IMR-90 (cell line): ENCODE measurements at regions not wholly inside any gene's neighbourhood (a gene's known extent, or its start where the extent isn't known, plus 50 kb on each side); places are given as distances from the start of the nearest gene placed in this dataset.

ENCODE experiments used
- ATAC-seq: fragments of 200-7000 bp; cut with Tn5 transposase; 2 replicates; pipeline ENCODE4 v1.9.1; 2020; ENCODE audit warnings: low read depth, mild to moderate bottlenecking, moderate library complexity
- BruUV-seq: library from RNA; stranded (reverse); fragments of 400-500 nt; replicated peaks from 2 replicates; lab custom pipeline; 2021; lab: Mats Ljungman, UMichigan
- CTCF ChIA-PET: fragments of 300-600 bp; formaldehyde crosslinking; extraction: SDS; loops from one replicate; lab custom pipeline; 2021; ENCODE audit warnings: antibody characterized with exemption; lab: Yijun Ruan, JAX
- POLR2A ChIA-PET: fragments of 300-600 bp; sonication (Branson Sonifier 250); formaldehyde crosslinking; loops from one replicate; lab custom pipeline; 2022; ENCODE audit warnings: antibody characterized with exemption; ENCODE audit not compliant: unreplicated experiment; lab: Charles Lee
- DNase-seq: peaks from one replicate; pipeline ENCODE4 v3.0.0; 2013
- H2AFZ ChIP-seq: replicated peaks from 2 replicates; pipeline ENCODE3; 2013; ENCODE audit warnings: low read length, mild to moderate bottlenecking; ENCODE audit not compliant: poor library complexity
- H2AK5ac ChIP-seq: 2 replicates; pipeline ENCODE4 v1.6.1; 2013; ENCODE audit warnings: low read depth, low read length, inconsistent platforms
- H2AK9ac ChIP-seq: replicated peaks from 2 replicates; pipeline ENCODE3; 2013; ENCODE audit warnings: mild to moderate bottlenecking, low read depth, low read length, moderate library complexity; ENCODE audit not compliant: poor library complexity
- H2BK120ac ChIP-seq: 2 replicates; pipeline ENCODE4 v1.6.1; 2013; ENCODE audit warnings: low read depth, low read length, inconsistent platforms
- H2BK15ac ChIP-seq: 3 replicates; pipeline ENCODE4 v1.6.1; 2013; ENCODE audit warnings: low read depth, low read length, inconsistent platforms
- H2BK20ac ChIP-seq: 2 replicates; pipeline ENCODE4 v1.6.1; 2013; ENCODE audit warnings: low read depth, mild to moderate bottlenecking, inconsistent platforms, low read length, moderate library complexity
- H2BK5ac ChIP-seq: 2 replicates; pipeline ENCODE4 v1.6.1; 2013; ENCODE audit warnings: mild to moderate bottlenecking, low read depth, low read length, inconsistent platforms; ENCODE audit not compliant: poor library complexity, severe bottlenecking
- H3K14ac ChIP-seq: replicated peaks from 2 replicates; pipeline ENCODE4 v1.6.1; 2013; ENCODE audit warnings: low read depth, low read length, inconsistent platforms
- H3K18ac ChIP-seq: 2 replicates; pipeline ENCODE4 v1.6.1; 2013; ENCODE audit warnings: low read depth, low read length, control low read depth
- H3K23ac ChIP-seq: 2 replicates; pipeline ENCODE4 v1.6.1; 2013; ENCODE audit warnings: low read depth, low read length, inconsistent platforms
- H3K27ac ChIP-seq: 2 replicates; pipeline ENCODE4 v1.5.1; 2013; ENCODE audit warnings: mild to moderate bottlenecking, control low read depth, low read length; ENCODE audit not compliant: insufficient read depth
- H3K27me3 ChIP-seq: 2 replicates; pipeline ENCODE4 v1.6.1; 2013; ENCODE audit warnings: low read length; ENCODE audit not compliant: control insufficient read depth, insufficient read depth
- H3K36me3 ChIP-seq: 2 replicates; pipeline ENCODE4 v1.6.1; 2013; ENCODE audit warnings: low read length, mixed read lengths; ENCODE audit not compliant: control insufficient read depth, insufficient read depth
- H3K4ac ChIP-seq: 2 replicates; pipeline ENCODE4 v1.6.1; 2013; ENCODE audit warnings: low read depth, low read length, inconsistent platforms
- H3K4me1 ChIP-seq: 2 replicates; pipeline ENCODE4 v1.6.1; 2013; ENCODE audit warnings: low read length, mixed read lengths; ENCODE audit not compliant: control insufficient read depth, insufficient read depth
- H3K4me2 ChIP-seq: 2 replicates; pipeline ENCODE4 v1.6.1; 2013; ENCODE audit warnings: low read depth, mild to moderate bottlenecking, control low read depth, low read length, moderate library complexity
- H3K4me3 ChIP-seq: 2 replicates; pipeline ENCODE4 v1.5.1; 2013; ENCODE audit warnings: low read depth, mild to moderate bottlenecking, control low read depth, low read length, moderate library complexity; ENCODE audit not compliant: insufficient read depth
- H3K56ac ChIP-seq: 2 replicates; pipeline ENCODE4 v1.6.1; 2013; ENCODE audit warnings: low read length, inconsistent platforms; ENCODE audit not compliant: insufficient read depth; ENCODE audit errors: extremely low read depth
- H3K79me1 ChIP-seq, 2 experiments: 2 replicates each; pipeline ENCODE4 v1.6.1; 2013; ENCODE audit warnings: low read length in 2 of 2, inconsistent platforms in 1 of 2, low read depth in 1 of 2
- H3K9ac ChIP-seq: 2 replicates; pipeline ENCODE4 v1.6.1; 2013; ENCODE audit warnings: low read depth, low read length, control low read depth
- H3K9me1 ChIP-seq: 2 replicates; pipeline ENCODE4 v1.6.1; 2013; ENCODE audit warnings: low read length, inconsistent platforms; ENCODE audit not compliant: insufficient read depth
- H3K9me3 ChIP-seq: 2 replicates; pipeline ENCODE4 v1.6.1; 2013; ENCODE audit warnings: low read length; ENCODE audit not compliant: control insufficient read depth, insufficient read depth
- H4K20me1 ChIP-seq: 2 replicates; pipeline ENCODE4 v1.6.1; 2013; ENCODE audit warnings: low read length, inconsistent platforms; ENCODE audit not compliant: insufficient read depth
- H4K5ac ChIP-seq: 2 replicates; pipeline ENCODE4 v1.6.1; 2013; ENCODE audit warnings: mild to moderate bottlenecking, low read depth, low read length, control low read depth
- H4K8ac ChIP-seq, 2 experiments: 2 replicates each; pipeline ENCODE4 v1.6.1; 2013; ENCODE audit warnings: low read depth in 2 of 2, low read length in 2 of 2, control low read depth in 1 of 2, inconsistent platforms in 1 of 2
- H4K91ac ChIP-seq: 2 replicates; pipeline ENCODE4 v1.6.1; 2013; ENCODE audit warnings: low read depth, low read length, inconsistent platforms; ENCODE audit not compliant: insufficient read depth
- CEBPB ChIP-seq: IDR thresholded peaks from 2 replicates; pipeline ENCODE4 v1.6.1; 2012; ENCODE audit warnings: low read depth, low read length, improper control_type of control experiment
- FOS ChIP-seq: fragments of 150-350 bp; IDR thresholded peaks from 2 replicates; pipeline ENCODE4 v1.6.1; 2016; ENCODE audit warnings: low read depth, low read length
- RCOR1 ChIP-seq: IDR thresholded peaks from 2 replicates; pipeline ENCODE4 v1.6.1; 2012; ENCODE audit warnings: mild to moderate bottlenecking, low read length, improper control_type of control experiment; ENCODE audit not compliant: insufficient replicate concordance
- WGBS, 2 experiments: methylation state at CpG; one replicate each; pipeline versions ENCODE4 v1.1.5 to v1.1.7; 2013; ENCODE audit warnings: missing lambda C conversion rate in 2 of 2; ENCODE audit not compliant: insufficient read length in 1 of 2; ENCODE audit errors: extremely low coverage in 2 of 2; 5-methylcytosine and 5-hydroxymethylcytosine counted together
- dilution Hi-C: fragments of 300-500 bp; cut with HindIII; formaldehyde crosslinking; loops from one replicate; pipeline ENCODE4 v1.14.3; 2018; ENCODE audit warnings: low sequenced_read_pairs; ENCODE audit not compliant: unreplicated experiment
- in situ Hi-C: fragments of 300-500 bp; cut with MboI; formaldehyde crosslinking; loops from 3 replicates; pipeline ENCODE4 v1.14.3; 2019; ENCODE audit warnings: low sequenced_read_pairs, inconsistent platforms, mixed read lengths
- intact Hi-C: fragments of 100-400 bp; cut with micrococcal nuclease; formaldehyde crosslinking; loops from 2 replicates; pipeline ENCODE4 v1.10.0; 2022

- Histone ChIP-seq H3K4ac (no peak overlapping the region), H2BK5ac (no peak overlapping the region), H3K79me1 (no peaks in the 10 kb centered on the region), H2AFZ (no peak overlapping the region), H2AK5ac (no peak overlapping the region), H3K23ac (no peak overlapping the region), H4K8ac (no peak overlapping the region), H3K56ac (no peak overlapping the region), H3K18ac (no peak overlapping the region), H3K9me1 (no peaks in the 10 kb centered on the region), H3K4me3 (no peak overlapping the region), H3K36me3 (no peaks in the 10 kb centered on the region), H3K9me3 (no peaks in the 10 kb centered on the region), H3K27ac (no peak overlapping the region), H3K14ac (no peak overlapping the region), H4K5ac (no peak overlapping the region), H4K91ac (no peak overlapping the region), H3K9ac (no peak overlapping the region), H2BK120ac (no peak overlapping the region), H3K4me1 (no peaks in the 10 kb centered on the region), H2AK9ac (no peak overlapping the region), H3K27me3 (peaks cover 7% of the 10 kb centered on the region), H3K4me2 (no peak overlapping the region), H2BK15ac (no peak overlapping the region), H4K20me1 (no peaks in the 10 kb centered on the region), H2BK20ac (no peak overlapping the region)
- POLR2A ChIA-PET: no interaction called here
- intact Hi-C loops (no loop called here), dilution Hi-C loops (no loop called here), in situ Hi-C loops (no loop called here)
- no CpG with 5 or more reads among the region's 2 CpGs for WGBS, 2 experiments
- CTCF ChIA-PET: no interaction called here
- TF ChIP-seq CEBPB (no peak), RCOR1 (no peak), FOS (no peak)
- no peak for DNase-seq
- ATAC-seq: no peak
- BruUV-seq: no TSS peak
Measured at GRCh38 chr5:82523633-82524032, 245.5 kb upstream of the RPS23 start.
